ENCODE measurements at regions not wholly inside any gene's neighbourhood (a gene's known extent, or its start where the extent isn't known, plus 50 kb on each side); places are given as distances from the start of the nearest gene placed in this dataset.

GRCh38 chr17:72458301-72458700 lies 337.5 kb downstream of the SOX9 start:
- no peaks in the 10 kb centered on the region for H3K9me1 ChIP-seq (replicated peaks; ENCODE audit: control insufficient read depth, extremely low read depth, insufficient read depth, low read length)
- H3K27me3 ChIP-seq (ENCODE audit: control insufficient read depth in 2 of 2, insufficient read depth in 2 of 2, low read length in 2 of 2) = no peaks in the 10 kb centered on the region
- no peaks in the 10 kb centered on the region for H4K20me1 ChIP-seq (replicated peaks; ENCODE audit: control insufficient read depth, extremely low read depth, insufficient read depth, low read length)
- H3K4me1 ChIP-seq (ENCODE audit: control insufficient read depth, extremely low read depth, insufficient read depth, low read length) = no peaks in the 10 kb centered on the region
- H3K4me3 ChIP-seq (replicated peaks in 1 of 3; ENCODE audit: insufficient read depth in 1 of 3, low read depth in 1 of 3, low read length in 3 of 3) = no peak overlapping the region
- BruUV-seq (replicated peaks) = no TSS peak
- TF ChIP-seq FOS (IDR thresholded peaks at IDR 0.05; ENCODE audit: borderline replicate concordance, insufficient read depth, low read length) = no peak
- no peak for TF ChIP-seq EZH2 (IDR thresholded peaks at IDR 0.05; ENCODE audit: borderline replicate concordance, low read depth, low read length, severe bottlenecking)
- no peak for TF ChIP-seq CTCF (IDR thresholded peaks at IDR 0.05; ENCODE audit: extremely low read depth in 1 of 2, insufficient read depth in 1 of 2, low read depth in 1 of 2, low read length in 2 of 2)
- no peak for TF ChIP-seq POLR2AphosphoS5 (IDR thresholded peaks at IDR 0.05; ENCODE audit: insufficient read depth, low read depth, low read length)
- no peak for TF ChIP-seq MAX (IDR thresholded peaks at IDR 0.05; ENCODE audit: insufficient read depth, insufficient read length)
- TF ChIP-seq JUN (IDR thresholded peaks at IDR 0.05; ENCODE audit: borderline replicate concordance, insufficient read depth, insufficient read length, low read depth) = no peak
- no peak for TF ChIP-seq GATA2 (IDR thresholded peaks at IDR 0.05; ENCODE audit: insufficient read depth, insufficient read length, low read depth, low read length)
- TF ChIP-seq POLR2A (IDR thresholded peaks at IDR 0.05; ENCODE audit: low read depth, low read length) = no peak
- TF ChIP-seq MYC (IDR thresholded peaks at IDR 0.05; ENCODE audit: low read depth, low read length) = no peak
- H3K9me3 ChIP-seq (replicated peaks; ENCODE audit: control insufficient read depth, insufficient read depth, low read length) = no peaks in the 10 kb centered on the region
- H3K9ac ChIP-seq (replicated peaks; ENCODE audit: extremely low read depth, insufficient read depth, low read length) = no peak overlapping the region
- intact Hi-C loops (cut with micrococcal nuclease) = no loop called here
- no peaks in the 10 kb centered on the region for H3K79me2 ChIP-seq (ENCODE audit: control insufficient read depth, insufficient read depth, low read length)
- H3K27ac ChIP-seq (ENCODE audit: insufficient read depth, low read depth, low read length) = no peak overlapping the region
- DNase-seq (ENCODE audit: low read depth, low spot score) (no peak), FAIRE-seq (no peak)
- ChIA-PET CTCF (no interaction called here), POLR2A (no interaction called here)
- dilution Hi-C loops (cut with MboI; ENCODE audit: extremely low pct_ligation_motif_present, low sequenced_read_pairs) = no loop called here
- H3K36me3 ChIP-seq (ENCODE audit: control insufficient read depth in 2 of 2, extremely low read depth in 1 of 2, insufficient read depth in 2 of 2, low read length in 2 of 2) = no peaks in the 10 kb centered on the region
- H2AFZ ChIP-seq (ENCODE audit: low read depth, low read length) = no peak overlapping the region
- H3K4me2 ChIP-seq (ENCODE audit: insufficient read depth, low read length) = no peak overlapping the region
